Activated CD8-positive, alpha-beta memory T cell treated with anti-CD3 and anti-CD28 coated beads, Interleukin-2, amount 10 ng/mL, durations not matched to agents 7 days and 5 days (primary cell): ENCODE measurements at regions not wholly inside any gene's neighbourhood (a gene's known extent, or its start where the extent isn't known, plus 50 kb on each side); places are given as distances from the start of the nearest gene placed in this dataset.
A peak's percentile ranks its signal among the peaks of the same experiment; 100 is the strongest.
"Not testable (repeated sequence)": the region's sequence is repeated elsewhere in the genome, so short reads cannot be mapped to it uniquely, and the experiment has no call there.

Source experiments
- ATAC-seq: fragments of 150-1000 bp; cut with Tn5 transposase; one replicate; pipeline ENCODE4 v1.10.0; 2021; ENCODE audit warnings: moderate library complexity
- CTCF ChIA-PET: fragments of 350-600 bp; sonication (Branson Sonifier 250); formaldehyde crosslinking; loops from one replicate; lab custom pipeline; 2021; ENCODE audit warnings: antibody characterized with exemption; lab: Charles Lee
- DNase-seq: peaks from one replicate; pipeline ENCODE4 v3.0.0-alpha.2; 2020
- H3K27ac Mint-ChIP-seq: one replicate; pipeline ENCODE4 v1.8.0; 2021; ENCODE audit warnings: mild to moderate bottlenecking, mixed read lengths
- H3K27me3 Mint-ChIP-seq: one replicate; pipeline ENCODE4 v1.8.0; 2021; ENCODE audit warnings: mixed read lengths
- H3K36me3 Mint-ChIP-seq: one replicate; pipeline ENCODE4 v1.8.0; 2021; ENCODE audit warnings: mild to moderate bottlenecking, mixed read lengths
- H3K4me1 Mint-ChIP-seq: one replicate; pipeline ENCODE4 v1.8.0; 2021; ENCODE audit warnings: mixed read lengths
- H3K4me3 Mint-ChIP-seq: one replicate; pipeline ENCODE4 v1.8.0; 2021; ENCODE audit warnings: mild to moderate bottlenecking, moderate library complexity, mixed read lengths
- H3K9me3 Mint-ChIP-seq: one replicate; pipeline ENCODE4 v1.8.0; 2022; ENCODE audit warnings: low read depth, mixed read lengths

- Mint-ChIP-seq H3K36me3 (no peaks in the 10 kb centered on the region), H3K27ac (no peak overlapping the region), H3K27me3 (peaks cover 44% of the 10 kb centered on the region), H3K4me1 (peaks cover 7% of the 10 kb centered on the region), H3K4me3 (no peak overlapping the region), H3K9me3 (no peaks in the 10 kb centered on the region)
- DNase-seq (no peak), ATAC-seq (no peak)
- CTCF ChIA-PET: no interaction called here
Measured at GRCh38 chr15:99485153-99485961, 80.4 kb upstream of the MEF2A start.

GRCh38 chr15:99485992-99486370 lies 79.8 kb upstream of the MEF2A start:
- Mint-ChIP-seq H3K27ac (no peak overlapping the region), H3K27me3 (peaks cover 44% of the 10 kb centered on the region), H3K36me3 (no peaks in the 10 kb centered on the region), H3K4me1 (peaks cover 7% of the 10 kb centered on the region), H3K9me3 (no peaks in the 10 kb centered on the region), H3K4me3 (no peak overlapping the region)
- DNase-seq (no peak), ATAC-seq (no peak)
- CTCF ChIA-PET: no interaction called here

- ATAC-seq (no peak), DNase-seq (peak; percentile 7)
- H3K4me1 Mint-ChIP-seq: peaks cover 7% of the 10 kb centered on the region
- no peaks in the 10 kb centered on the region for H3K9me3 Mint-ChIP-seq
- no peaks in the 10 kb centered on the region for H3K36me3 Mint-ChIP-seq
- CTCF ChIA-PET: no interaction called here
- H3K27me3 Mint-ChIP-seq: peaks cover 42% of the 10 kb centered on the region
- no peak overlapping the region for H3K4me3 Mint-ChIP-seq
- no peak overlapping the region for H3K27ac Mint-ChIP-seq
Measured at GRCh38 chr15:99486371-99487336, 79.1 kb upstream of the MEF2A start.

GRCh38 chr15:99487337-99487730 lies 78.5 kb upstream of the MEF2A start:
- no peak for ATAC-seq
- Mint-ChIP-seq H3K27me3 (peaks cover 38% of the 10 kb centered on the region), H3K36me3 (no peaks in the 10 kb centered on the region), H3K9me3 (no peaks in the 10 kb centered on the region), H3K4me1 (peaks cover 7% of the 10 kb centered on the region), H3K4me3 (no peak overlapping the region), H3K27ac (no peak overlapping the region)
- CTCF ChIA-PET: no interaction called here
- DNase-seq: peak; percentile 8

GRCh38 chr15:99492275-99492674 lies 73.5 kb upstream of the MEF2A start:
- no peak overlapping the region for H3K4me3 Mint-ChIP-seq
- H3K27ac Mint-ChIP-seq: no peak overlapping the region
- no peaks in the 10 kb centered on the region for H3K9me3 Mint-ChIP-seq
- CTCF ChIA-PET: no interaction called here
- H3K36me3 Mint-ChIP-seq: no peaks in the 10 kb centered on the region
- no peak for DNase-seq
- ATAC-seq: no peak
- peaks cover 17% of the 10 kb centered on the region for H3K4me1 Mint-ChIP-seq
- peaks cover 15% of the 10 kb centered on the region for H3K27me3 Mint-ChIP-seq

GRCh38 chr15:99492716-99493115 lies 73.1 kb upstream of the MEF2A start:
- Mint-ChIP-seq H3K36me3 (peaks cover under 1% of the 10 kb centered on the region), H3K9me3 (no peaks in the 10 kb centered on the region), H3K27me3 (peaks cover 16% of the 10 kb centered on the region), H3K4me1 (peaks cover 17% of the 10 kb centered on the region), H3K27ac (no peak overlapping the region), H3K4me3 (no peak overlapping the region)
- ATAC-seq: no peak
- CTCF ChIA-PET: no interaction called here
- no peak for DNase-seq

GRCh38 chr15:99493461-99493860 lies 72.3 kb upstream of the MEF2A start:
- no peak overlapping the region for H3K27ac Mint-ChIP-seq
- peaks cover 1% of the 10 kb centered on the region for H3K36me3 Mint-ChIP-seq
- no peak for ATAC-seq
- peaks cover 18% of the 10 kb centered on the region for H3K27me3 Mint-ChIP-seq
- H3K9me3 Mint-ChIP-seq: no peaks in the 10 kb centered on the region
- CTCF ChIA-PET: no interaction called here
- no peak for DNase-seq
- H3K4me3 Mint-ChIP-seq: no peak overlapping the region
- H3K4me1 Mint-ChIP-seq: peaks cover 17% of the 10 kb centered on the region

- H3K27ac Mint-ChIP-seq, ATAC-seq, H3K36me3 Mint-ChIP-seq, CTCF ChIA-PET, DNase-seq, H3K9me3 Mint-ChIP-seq, H3K4me3 Mint-ChIP-seq: not testable (repeated sequence)
- Mint-ChIP-seq H3K27me3 (peaks cover 19% of the 10 kb centered on the region), H3K4me1 (peaks cover 17% of the 10 kb centered on the region)
Measured at GRCh38 chr15:99494536-99495233, 71.1 kb upstream of the MEF2A start.

GRCh38 chr15:99495430-99496301 lies 70.1 kb upstream of the MEF2A start:
- CTCF ChIA-PET: interaction anchor here (0.8 kb wide), 1 partner anchor 9 kb away, joined by 3 read pairs; no protein-coding TSS in a partner anchor
- Mint-ChIP-seq H3K9me3 (no peaks in the 10 kb centered on the region), H3K36me3 (peaks cover 3% of the 10 kb centered on the region), H3K27ac (peak overlapping the region; percentile 60), H3K4me3 (no peak overlapping the region), H3K4me1 (peaks cover 21% of the 10 kb centered on the region), H3K27me3 (peaks cover 15% of the 10 kb centered on the region)
- DNase-seq: no peak
- peak; percentile 73 for ATAC-seq

- no peak overlapping the region for H3K4me3 Mint-ChIP-seq
- DNase-seq (no peak), ATAC-seq (no peak)
- peak overlapping the region; percentile 60 for H3K27ac Mint-ChIP-seq
- peaks cover 3% of the 10 kb centered on the region for H3K36me3 Mint-ChIP-seq
- H3K9me3 Mint-ChIP-seq: no peaks in the 10 kb centered on the region
- CTCF ChIA-PET: interaction anchor here (0.8 kb wide), 1 partner anchor 9 kb away, joined by 3 read pairs; no protein-coding TSS in a partner anchor
- peaks cover 11% of the 10 kb centered on the region for H3K27me3 Mint-ChIP-seq
- peaks cover 21% of the 10 kb centered on the region for H3K4me1 Mint-ChIP-seq
Measured at GRCh38 chr15:99496302-99496629, 69.5 kb upstream of the MEF2A start.

GRCh38 chr15:99502182-99502581 lies 63.6 kb upstream of the MEF2A start:
- ATAC-seq: peak; percentile 28
- Mint-ChIP-seq H3K4me3 (no peak overlapping the region), H3K27ac (peak overlapping the region; percentile 41), H3K27me3 (peaks cover 11% of the 10 kb centered on the region), H3K36me3 (peaks cover 8% of the 10 kb centered on the region), H3K9me3 (no peaks in the 10 kb centered on the region), H3K4me1 (peaks cover 56% of the 10 kb centered on the region)
- peak; percentile 62 for DNase-seq
- CTCF ChIA-PET: interaction anchor here (1.0 kb wide), 1 partner anchor 65 kb away, joined by 3 read pairs; no protein-coding TSS in a partner anchor

GRCh38 chr15:99502661-99503060 lies 63.1 kb upstream of the MEF2A start:
- peaks cover 60% of the 10 kb centered on the region for H3K4me1 Mint-ChIP-seq
- no peaks in the 10 kb centered on the region for H3K9me3 Mint-ChIP-seq
- H3K27me3 Mint-ChIP-seq: peaks cover 8% of the 10 kb centered on the region
- H3K36me3 Mint-ChIP-seq: peaks cover 8% of the 10 kb centered on the region
- peak overlapping the region; percentile 41 for H3K27ac Mint-ChIP-seq
- DNase-seq (no peak), ATAC-seq (no peak)
- CTCF ChIA-PET: interaction anchor here (0.8 to 1.0 kb wide), 2 partner anchors 64 to 202 kb away, joined by 3 read pairs; no protein-coding TSS in a partner anchor
- H3K4me3 Mint-ChIP-seq: no peak overlapping the region
